Femur (tissue), 1 donor: ENCODE measurements at regions not wholly inside any gene's neighbourhood (a gene's known extent, or its start where the extent isn't known, plus 50 kb on each side); places are given as distances from the start of the nearest gene placed in this dataset.

ENCODE experiments used
- DNase-seq: peaks from one replicate; pipeline ENCODE4 v3.0.0-alpha.2; 2017

DNA sequence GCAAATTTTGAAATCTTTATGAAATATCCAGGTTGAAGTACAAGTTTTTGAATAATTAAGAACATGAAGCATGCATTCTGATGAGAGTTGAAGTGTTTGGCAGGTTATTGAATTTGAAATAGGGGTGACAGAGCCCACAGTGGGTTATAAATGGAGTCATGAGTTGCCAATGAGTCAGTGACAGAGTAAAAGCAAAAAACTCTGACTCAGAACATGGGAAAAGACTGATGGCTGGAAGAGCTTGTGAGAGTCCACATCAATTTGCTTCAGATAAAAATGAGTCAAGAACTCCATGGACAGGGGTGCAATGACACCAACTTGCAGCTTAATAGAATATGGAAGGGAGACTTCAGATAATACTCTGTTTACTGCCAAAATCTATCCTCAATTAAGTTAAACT lies 105.3 kb downstream of the SLC6A15 start:
- DNase-seq, result no peak

GRCh38 chr12:84805474-84805858 lies 107.1 kb downstream of the SLC6A15 start:
- no peak for DNase-seq

- DNase-seq, result no peak
These were observed 107.7 kb downstream of the SLC6A15 start for GRCh38 chr12:84804691-84805473.

DNA sequence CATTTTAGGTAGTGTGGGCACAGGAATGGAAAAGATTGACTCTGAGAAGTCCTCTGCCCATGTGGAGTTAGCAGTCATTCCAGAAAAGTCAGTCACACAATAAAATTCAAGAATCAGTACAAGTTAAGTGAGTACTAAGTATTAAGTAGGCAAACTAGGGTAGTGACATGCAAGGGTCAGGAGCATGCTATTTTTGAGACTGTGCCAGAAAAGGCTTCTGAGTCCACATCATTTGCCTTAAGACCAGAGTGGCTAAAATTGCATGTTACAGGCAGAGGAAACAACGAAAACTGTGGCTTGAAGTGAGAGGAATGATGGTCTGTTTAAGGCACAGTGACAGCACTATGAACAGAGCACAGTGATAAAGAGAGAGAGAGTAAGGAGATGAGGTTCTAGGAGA lies 108.9 kb downstream of the SLC6A15 start:
- DNase-seq, result no peak

- DNase-seq, result no peak
These were observed 110.4 kb downstream of the SLC6A15 start for GRCh38 chr12:84802161-84802560.

GRCh38 chr12:84793558-84794367 lies 118.8 kb downstream of the SLC6A15 start:
- DNase-seq, result no peak

- no peak for DNase-seq
These were observed 121.2 kb downstream of the SLC6A15 start for GRCh38 chr12:84791444-84791843.

DNA sequence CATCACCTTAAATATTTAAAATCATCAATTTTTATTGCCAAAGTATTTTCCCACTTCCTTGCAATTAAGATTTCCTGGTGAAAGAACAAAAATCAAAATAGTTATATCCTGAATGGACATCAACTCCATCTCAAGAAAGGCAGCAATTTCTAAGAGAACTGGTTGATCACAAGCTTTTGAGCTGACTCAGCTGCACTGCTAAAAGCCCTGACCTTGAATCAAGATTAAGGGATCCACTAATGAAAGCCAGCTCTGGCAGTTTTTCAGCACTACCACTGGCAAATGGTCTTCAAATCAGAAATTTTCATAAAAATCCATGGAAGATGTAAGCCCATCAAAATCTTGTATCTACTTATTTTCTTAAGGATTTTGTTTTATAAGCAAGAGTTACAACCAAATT lies 123.4 kb downstream of the SLC6A15 start:
- no peak for DNase-seq

- no peak for DNase-seq
These were observed 125.3 kb downstream of the SLC6A15 start for GRCh38 chr12:84787253-84787652.

DNA sequence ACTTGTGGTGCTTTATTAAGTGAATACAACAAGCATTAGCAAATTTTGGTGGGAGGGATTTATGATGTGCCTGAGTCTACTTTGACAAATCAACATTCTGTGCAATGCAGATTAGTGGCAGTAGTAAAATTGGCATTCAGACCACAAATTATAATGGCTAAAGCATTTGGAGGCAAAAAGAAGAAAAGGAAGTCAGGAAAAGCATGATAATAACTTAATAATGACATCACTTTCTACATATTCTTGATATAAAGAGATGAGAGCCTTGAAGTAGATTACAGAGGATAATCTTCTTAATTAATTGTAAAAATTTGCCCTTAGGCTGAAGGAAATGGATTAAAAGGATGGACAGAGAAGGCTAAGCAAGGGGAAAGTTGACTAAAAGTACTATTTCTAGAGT lies 126.0 kb downstream of the SLC6A15 start:
- DNase-seq, result no peak

- no peak for DNase-seq
These were observed 126.6 kb downstream of the SLC6A15 start for GRCh38 chr12:84785951-84786350.

DNA sequence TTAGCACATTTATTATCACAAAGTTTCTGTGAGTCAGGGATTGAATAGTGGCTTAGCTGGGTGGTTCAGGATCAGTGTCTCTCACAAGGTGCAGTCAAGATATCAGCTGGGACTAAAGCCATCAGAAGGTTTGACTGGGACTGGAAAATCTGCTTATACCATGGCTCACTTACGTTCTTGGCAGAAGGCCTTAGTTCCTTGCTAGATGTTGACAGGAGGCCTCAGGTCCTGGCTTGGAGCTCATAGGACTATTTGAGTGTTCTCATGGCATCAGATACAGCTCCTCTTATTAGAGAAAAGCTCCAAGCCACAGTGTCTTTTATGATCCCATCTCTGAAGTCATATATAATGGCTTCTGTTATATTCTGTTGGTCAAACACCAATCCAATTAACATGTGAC lies 127.3 kb downstream of the SLC6A15 start:
- no peak for DNase-seq

DNA sequence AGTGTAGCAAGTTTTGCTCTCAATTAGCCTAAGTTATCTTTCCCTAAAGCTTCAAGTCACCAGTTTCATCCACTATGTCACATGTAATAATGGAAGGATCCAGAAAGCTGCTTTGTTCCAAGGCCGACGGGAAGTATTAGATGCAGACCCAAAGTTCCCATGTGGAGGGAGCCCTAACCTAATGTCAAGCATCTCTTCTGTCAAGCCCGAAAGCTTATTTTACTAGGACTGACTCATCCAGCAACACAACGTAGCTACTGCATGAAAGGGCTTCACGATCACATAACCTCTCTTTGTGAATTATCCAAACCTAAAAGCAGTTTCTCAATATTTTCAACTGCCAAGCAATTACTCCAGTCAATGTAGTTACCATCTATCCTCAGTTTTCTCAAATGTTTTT lies 133.4 kb downstream of the SLC6A15 start:
- no peak for DNase-seq

DNA sequence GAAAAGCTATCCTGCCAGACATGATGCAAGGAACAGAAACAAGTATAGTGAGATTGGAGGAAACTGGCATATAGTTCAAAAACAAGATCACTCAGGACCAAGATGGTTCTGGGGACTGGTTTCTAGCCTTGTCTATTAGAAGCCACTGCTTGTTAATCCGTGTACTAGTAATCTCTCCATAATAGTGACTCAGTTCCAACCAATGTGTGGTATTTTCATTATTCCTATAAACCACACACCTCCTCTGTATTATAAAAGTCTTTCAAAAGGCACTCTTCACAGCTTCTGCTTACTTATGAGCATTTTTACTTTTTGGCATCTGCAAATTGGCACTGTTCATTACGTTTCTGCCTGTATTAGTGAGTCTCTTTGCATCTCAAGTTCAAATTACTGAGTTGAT lies 140.3 kb downstream of the SLC6A15 start:
- no peak for DNase-seq

- DNase-seq, result no peak
These were observed 145.5 kb downstream of the SLC6A15 start for GRCh38 chr12:84767079-84767478.

DNA sequence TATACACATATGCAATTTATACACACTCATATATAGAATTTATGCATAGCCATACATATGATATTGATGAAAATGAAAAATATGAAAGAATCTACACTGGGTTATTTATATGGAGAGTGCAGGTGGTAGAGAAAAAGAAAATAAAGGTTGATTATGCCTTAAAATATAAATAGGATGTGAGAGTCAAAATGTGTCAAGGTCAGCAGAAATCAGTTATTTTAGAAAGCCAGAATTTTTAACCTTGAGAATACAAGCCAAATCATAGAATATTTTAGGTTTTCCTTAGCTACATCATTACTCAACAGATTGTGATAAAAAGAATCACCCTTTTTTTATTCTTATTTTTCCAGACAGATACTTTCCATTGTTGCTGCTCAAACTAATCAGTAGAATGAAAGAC lies 146.2 kb downstream of the SLC6A15 start:
- DNase-seq, result no peak

DNA sequence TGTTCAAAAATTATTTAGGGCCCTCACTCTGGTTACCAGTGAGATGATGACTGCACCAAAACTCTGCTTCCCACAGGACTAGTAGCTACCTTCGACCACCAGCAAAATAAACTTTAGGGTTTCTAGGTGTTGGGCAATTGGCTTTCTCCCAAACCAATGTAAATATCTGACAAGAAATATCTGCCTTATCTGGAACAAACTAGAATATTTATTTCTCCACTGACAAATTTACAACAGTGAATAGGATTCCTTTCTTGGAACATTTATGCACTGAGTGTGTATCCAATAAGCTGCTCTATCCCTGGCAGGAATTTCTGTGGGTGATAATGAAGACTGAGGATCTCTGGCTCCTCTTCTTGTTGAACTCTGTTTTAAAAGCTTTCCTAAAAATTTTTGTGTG lies 148.6 kb downstream of the SLC6A15 start:
- no peak for DNase-seq

- DNase-seq, result peak; percentile 38
These were observed 149.5 kb downstream of the SLC6A15 start for GRCh38 chr12:84763107-84763506.

DNA sequence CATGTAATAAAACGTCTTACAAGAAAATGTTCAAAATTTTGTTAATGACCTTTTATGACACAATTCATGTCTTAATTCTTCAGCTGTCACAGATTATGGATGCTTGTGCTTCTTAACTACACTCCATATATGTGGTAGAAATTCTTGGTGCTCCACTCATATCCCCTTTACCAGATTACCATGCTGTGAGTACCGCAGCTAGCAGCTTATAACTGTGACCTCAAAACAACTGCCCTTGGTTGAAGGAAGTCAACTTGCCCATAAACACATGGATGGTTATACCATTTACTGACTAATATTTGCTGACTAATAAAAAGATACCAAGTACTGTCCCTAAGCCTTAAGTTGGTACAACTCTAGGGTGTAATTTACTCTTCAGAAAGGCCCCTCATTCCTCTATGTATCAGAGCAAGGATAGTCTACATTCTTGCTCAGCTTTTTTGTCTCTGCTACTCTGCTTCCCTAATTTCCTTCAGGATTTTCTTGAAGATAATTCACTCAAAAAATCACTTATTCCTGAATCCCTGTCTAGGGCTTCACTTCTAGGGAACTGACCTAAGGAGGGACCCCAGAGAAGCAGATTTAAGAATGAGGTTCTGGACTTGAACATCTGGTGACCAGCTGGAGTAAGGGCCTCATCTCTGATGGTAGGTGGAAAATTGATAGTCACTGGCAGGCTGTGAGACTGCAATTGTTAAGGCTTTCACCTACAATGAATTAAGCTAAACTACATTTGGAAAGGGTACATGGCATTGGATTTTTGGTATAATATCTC lies 152.3 kb downstream of the SLC6A15 start:
- no peak for DNase-seq

DNA sequence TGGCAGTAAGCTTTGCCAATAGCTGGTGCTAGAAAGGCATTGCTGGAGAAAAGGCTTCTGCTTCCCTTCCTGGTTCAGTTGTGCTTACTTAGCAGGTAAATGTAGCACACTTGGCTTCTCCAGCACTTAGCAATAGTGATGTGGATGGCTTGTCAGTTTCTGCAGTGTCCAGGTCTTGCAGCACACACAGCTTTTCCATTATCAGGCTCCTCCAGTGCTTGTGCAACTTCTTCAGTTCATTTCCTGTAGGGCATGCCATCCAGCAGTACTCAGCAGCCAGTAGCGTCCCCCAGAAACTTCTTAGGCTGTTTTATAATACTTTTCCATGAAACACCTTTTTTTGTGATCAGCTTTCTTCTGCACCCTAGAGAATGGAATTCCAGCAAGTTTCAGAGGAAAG lies 154.6 kb downstream of the SLC6A15 start:
- no peak for DNase-seq

GRCh38 chr12:84756961-84757360 lies 155.6 kb downstream of the SLC6A15 start:
- DNase-seq, result no peak

DNA sequence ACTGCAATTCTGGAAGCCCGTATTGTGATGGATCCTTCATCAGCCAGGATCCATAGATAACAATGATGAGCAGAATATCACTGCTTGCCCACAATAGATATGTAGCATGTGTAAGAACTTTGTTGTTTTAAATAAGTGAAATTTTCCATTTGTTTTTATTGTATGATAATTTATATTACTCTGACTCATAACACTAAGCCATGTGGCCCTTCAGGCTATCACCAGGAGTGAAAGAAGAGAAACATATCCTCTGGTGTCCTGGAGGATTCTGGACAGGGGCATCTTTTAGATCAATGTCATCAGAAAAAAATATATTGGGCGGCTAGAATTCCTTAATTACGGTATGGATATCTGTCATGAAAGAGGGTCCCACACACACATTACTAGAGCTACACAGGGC lies 167.5 kb downstream of the SLC6A15 start:
- no peak for DNase-seq

DNA sequence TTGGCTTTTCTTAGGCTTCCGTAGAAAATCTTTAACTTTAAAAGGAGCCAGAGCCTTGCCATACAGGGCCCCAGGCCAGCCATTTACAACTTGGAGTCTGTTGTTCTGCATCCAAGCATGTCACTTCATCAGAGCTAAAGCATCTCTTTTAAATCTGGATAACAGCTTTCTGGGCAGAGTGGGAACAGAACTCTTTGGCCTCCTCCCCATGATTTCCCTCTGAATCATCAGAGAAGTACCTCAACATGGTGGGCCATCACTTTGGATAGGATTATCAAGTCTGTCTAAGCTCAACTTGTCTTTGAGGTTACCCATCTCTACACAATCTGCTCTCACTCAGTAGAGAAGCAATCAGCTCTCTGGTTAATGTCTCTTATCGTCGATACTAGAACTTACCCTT lies 170.9 kb downstream of the SLC6A15 start:
- peak; percentile 45 for DNase-seq

DNA sequence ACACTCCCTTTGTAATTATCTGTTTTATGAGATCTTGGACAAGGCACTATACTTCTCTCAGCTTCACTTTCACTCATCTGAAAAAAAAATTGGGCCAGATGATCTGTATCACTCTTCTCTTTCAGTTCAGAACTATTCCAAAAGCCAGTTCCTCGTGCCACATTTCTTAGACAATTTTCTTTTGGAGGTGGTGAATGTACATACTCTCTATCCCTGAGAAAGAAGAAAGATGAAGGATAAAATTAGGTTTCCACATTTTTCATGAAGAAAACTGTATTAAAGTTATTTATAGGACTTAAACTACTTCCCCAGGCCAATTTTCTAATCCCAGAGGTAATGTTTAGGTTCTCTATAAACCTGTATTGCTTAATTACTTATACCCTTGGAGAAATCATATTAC lies 171.6 kb downstream of the SLC6A15 start:
- no peak for DNase-seq
